NCI-H526 treated with DMSO at 0.1 percent for 48 hours (cell line): ENCODE measurements at regions not wholly inside any gene's neighbourhood (a gene's known extent, or its start where the extent isn't known, plus 50 kb on each side); places are given as distances from the start of the nearest gene placed in this dataset.
A peak's percentile ranks its signal among the peaks of the same experiment; 100 is the strongest.
"Not testable (repeated sequence)": the region's sequence is repeated elsewhere in the genome, so short reads cannot be mapped to it uniquely, and the experiment has no call there.

Experiments
- DNase-seq: peaks from one replicate; lab custom pipeline; 2025; lab: John Stamatoyannopoulos, UW

GRCh38 chr2:53028746-53029423 lies 738.7 kb upstream of the CHAC2 start:
- DNase-seq = no peak

- DNase-seq = no peak
Observed at GRCh38 chr2:53028225-53028624, 739.4 kb upstream of the CHAC2 start.

- not testable (repeated sequence) for DNase-seq
Observed at GRCh38 chr2:53022248-53022647, 745.4 kb upstream of the CHAC2 start.

GRCh38 chr2:53021828-53022227 lies 745.8 kb upstream of the CHAC2 start:
- DNase-seq = no peak

GRCh38 chr2:53021292-53021691 lies 746.3 kb upstream of the CHAC2 start:
- DNase-seq = no peak

- peak; percentile 31 for DNase-seq
Observed at GRCh38 chr2:53018825-53019425, 748.7 kb upstream of the CHAC2 start.

- no peak for DNase-seq
Observed at GRCh38 chr2:53006980-53007379, 760.6 kb upstream of the CHAC2 start.

- no peak for DNase-seq
Observed at GRCh38 chr2:53004413-53004812, 763.2 kb upstream of the CHAC2 start.

- DNase-seq = no peak
Observed at GRCh38 chr2:52995424-52995823, 772.2 kb upstream of the CHAC2 start.

GRCh38 chr2:52976143-52976949 lies 791.3 kb upstream of the CHAC2 start:
- DNase-seq = peak; percentile 2

GRCh38 chr2:52974127-52974526 lies 793.5 kb upstream of the CHAC2 start:
- DNase-seq = no peak

GRCh38 chr2:52970642-52971041 lies 797.0 kb upstream of the CHAC2 start:
- no peak for DNase-seq

GRCh38 chr2:52968043-52968442 lies 799.6 kb upstream of the CHAC2 start:
- DNase-seq = no peak

- no peak for DNase-seq
Observed at GRCh38 chr2:52964916-52965530, 802.6 kb upstream of the CHAC2 start.

GRCh38 chr2:52961403-52961802 lies 806.2 kb upstream of the CHAC2 start:
- DNase-seq = no peak

GRCh38 chr2:52960881-52961280 lies 806.7 kb upstream of the CHAC2 start:
- no peak for DNase-seq

GRCh38 chr2:52959801-52960200 lies 807.8 kb upstream of the CHAC2 start:
- no peak for DNase-seq

GRCh38 chr2:52956766-52957165 lies 810.8 kb upstream of the CHAC2 start:
- DNase-seq = no peak

GRCh38 chr2:52956118-52956517 lies 811.5 kb upstream of the CHAC2 start:
- no peak for DNase-seq

GRCh38 chr2:52955079-52955478 lies 812.5 kb upstream of the CHAC2 start:
- DNase-seq = no peak

GRCh38 chr2:52940101-52940500 lies 827.5 kb upstream of the CHAC2 start:
- DNase-seq = no peak

- no peak for DNase-seq
Observed at GRCh38 chr2:52939250-52939649, 828.4 kb upstream of the CHAC2 start.

- no peak for DNase-seq
Observed at GRCh38 chr2:52936029-52936428, 831.6 kb upstream of the CHAC2 start.
